ENCODE measurements at regions not wholly inside any gene's neighbourhood (a gene's known extent, or its start where the extent isn't known, plus 50 kb on each side); places are given as distances from the start of the nearest gene placed in this dataset.

DNA sequence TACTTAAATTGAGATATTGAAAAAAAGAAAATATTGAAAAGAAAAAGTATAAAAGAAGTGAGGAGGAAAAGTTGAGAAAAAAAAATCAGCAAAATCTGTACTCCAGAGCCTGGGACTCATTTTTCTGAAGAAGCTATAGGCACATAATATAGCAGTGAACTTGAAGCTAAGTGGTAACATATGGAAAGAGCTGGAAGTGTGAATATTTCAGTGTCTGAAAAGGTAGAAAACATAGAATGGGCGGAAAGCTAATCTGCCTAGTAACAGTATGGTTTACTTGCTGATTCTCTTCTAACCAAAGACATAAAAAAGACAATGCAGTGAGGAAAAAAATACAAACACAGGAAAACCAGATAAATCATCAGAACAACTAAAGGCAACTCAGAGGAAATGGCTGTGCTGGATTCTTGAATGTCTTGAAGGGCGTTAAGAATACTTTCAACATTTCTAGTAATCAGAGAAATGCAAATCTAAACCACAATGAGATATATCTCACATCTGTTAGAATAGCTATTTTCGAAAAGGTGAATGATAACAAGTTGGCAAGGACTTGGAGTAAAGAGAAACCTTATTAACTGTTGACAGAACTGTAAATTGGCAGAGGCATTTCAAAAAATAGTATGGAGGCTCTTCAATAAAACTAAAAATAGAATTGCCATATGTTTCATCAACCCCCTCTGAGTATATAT, 784.6 kb downstream of the LRFN5 start:
- DNase-seq, result peak in 1 of 2 donors; percentile 13

DNA sequence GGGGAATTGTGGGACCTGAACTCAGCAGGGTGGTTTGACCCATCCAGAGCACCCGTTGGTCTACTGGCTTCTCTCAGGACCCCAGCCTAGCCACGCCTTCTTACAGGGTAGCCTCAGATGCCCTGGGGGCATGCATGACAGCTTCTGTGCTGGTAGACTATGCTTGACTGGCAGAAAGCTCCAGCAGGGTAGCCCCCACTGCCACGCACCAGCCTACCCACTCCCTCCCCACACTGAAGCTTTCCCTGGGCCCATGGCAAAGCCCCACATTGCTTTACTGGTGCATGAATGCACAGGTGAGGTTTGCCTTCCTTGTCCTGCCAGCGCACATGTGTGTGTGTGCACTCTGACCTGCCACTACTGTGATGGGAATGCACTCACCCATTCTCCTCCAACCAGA, 772.2 kb downstream of the LRFN5 start:
- no peak for DNase-seq

DNA sequence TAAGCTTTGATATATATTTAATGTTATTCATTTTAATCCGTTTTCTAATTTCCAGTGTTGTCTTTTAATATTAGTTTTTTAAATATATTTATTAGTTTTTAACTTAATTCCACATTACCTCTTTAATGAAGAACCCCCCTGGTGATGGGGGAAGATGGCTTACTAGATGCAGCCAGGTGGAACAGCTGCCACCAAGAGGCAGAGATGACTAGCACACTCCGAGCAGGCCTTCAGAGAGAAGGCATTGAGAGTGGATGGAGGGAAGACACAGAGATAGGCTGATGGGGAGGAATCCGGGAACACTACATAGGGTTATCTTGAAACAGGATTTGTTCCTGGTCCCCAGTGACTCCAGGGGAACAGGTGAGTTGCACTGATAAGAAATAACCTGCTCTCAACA, 771.6 kb downstream of the LRFN5 start:
- no peak for DNase-seq

DNA sequence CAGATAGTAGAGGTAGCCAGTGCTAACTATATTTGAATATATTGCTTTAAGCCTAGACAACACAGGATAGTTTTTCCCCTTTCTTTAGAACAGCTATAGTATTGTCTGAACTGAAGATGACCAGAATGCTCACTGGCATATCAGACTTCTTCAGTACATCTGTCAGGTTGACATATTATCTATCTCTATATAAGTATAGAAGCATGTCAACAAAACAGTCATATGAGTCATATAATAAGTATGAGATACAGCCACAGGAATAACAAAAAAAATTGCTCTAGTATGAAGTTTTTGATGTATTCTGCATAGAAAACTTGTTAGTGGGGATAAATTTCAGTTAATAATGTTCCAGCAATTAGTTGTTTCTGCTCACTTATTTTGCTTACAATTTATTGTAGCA, 767.7 kb downstream of the LRFN5 start:
- no peak for DNase-seq

DNA sequence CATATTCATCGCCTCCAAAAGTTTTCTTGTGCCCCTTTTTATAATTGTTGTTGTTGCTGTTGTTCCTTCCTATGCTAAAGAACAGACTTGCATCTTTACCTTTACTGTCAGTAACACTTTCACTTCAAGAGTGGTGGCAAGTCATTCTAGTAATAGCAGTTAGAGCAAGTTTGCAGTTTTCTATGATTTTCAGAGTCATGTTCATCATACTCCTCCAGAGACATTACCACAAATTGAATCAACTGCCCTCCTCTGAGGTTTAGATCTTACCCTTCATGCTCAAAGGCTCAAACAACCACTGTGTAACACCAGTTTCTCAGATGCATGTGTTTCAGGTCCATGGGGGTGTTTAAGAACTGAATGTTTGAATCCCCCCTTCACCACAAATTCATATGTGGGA, 763.4 kb downstream of the LRFN5 start:
- DNase-seq, result no peak

DNA sequence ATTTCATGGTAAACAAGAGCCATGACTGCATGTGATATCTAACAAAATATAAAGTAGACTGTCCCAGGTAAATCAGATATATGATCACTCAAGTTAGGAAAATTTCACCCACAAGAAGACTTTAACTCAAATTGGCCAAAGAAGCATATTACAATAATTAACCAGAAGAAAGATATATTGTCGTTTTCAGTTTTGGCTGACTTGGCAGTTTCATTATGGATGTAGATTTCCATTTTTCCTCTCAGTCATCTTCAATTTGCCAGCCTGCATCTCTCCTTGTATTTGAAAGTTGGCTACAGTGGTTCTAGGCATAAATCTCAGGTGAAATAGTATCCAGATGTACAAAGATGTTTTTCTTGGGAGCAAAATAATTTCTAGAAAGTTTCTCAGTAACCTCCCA, 761.6 kb downstream of the LRFN5 start:
- no peak for DNase-seq

DNA sequence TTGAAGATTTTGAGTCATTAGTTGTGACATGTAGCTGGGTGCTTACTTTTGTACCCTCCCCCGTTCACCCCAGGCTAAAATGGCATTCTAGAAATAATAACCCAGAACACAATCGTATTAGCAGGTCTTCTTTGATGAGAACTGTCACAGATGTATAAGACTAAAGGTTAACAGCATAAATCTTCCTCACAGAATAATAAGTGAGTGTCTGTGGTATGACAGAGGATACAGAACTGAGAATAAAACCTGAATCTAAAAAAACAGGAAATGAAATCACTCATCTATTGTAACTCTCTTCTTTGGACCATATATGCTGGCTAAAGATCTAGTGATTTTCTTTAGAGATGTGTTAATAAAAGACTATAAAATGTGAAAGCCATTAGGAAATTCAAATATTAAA, 746.6 kb downstream of the LRFN5 start:
- DNase-seq, result no peak

DNA sequence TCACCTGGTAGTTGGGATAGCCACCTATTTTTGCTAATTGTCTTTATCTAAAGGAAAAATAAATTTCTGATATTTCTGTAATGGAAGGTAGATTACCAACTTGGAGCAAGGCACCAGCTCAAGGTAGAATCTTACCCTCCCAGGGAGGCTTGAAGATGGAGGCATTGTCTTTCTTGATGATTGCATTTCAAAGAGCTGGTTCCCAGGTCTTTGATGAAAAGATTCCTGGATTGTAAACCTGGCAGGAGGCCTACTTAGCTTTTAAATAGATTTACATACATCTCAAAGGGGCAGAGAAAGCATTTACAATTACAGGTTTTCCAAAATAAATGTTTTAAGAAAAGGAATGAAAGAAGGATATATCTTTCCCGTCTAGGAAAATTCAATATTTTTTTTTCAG, 729.2 kb downstream of the LRFN5 start:
- no peak for DNase-seq

DNA sequence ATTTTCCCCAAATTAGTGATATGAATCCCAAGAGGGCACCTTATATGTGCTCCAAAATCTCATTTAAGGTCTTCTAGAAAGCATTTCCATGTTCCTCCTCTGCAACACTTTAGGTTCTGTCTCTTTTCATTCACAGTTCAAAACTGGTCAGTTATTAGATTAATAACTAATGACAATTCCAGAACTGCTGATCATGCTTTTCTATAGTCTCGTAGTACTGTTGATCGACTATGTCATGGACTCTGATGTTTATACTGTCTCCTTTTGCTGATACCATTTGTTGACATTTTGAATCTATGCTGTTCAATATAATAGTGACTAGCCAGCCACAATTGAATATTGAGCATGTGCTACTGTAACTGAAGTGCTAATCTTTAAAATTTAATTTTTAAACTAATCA, 728.3 kb downstream of the LRFN5 start:
- DNase-seq, result no peak

DNA sequence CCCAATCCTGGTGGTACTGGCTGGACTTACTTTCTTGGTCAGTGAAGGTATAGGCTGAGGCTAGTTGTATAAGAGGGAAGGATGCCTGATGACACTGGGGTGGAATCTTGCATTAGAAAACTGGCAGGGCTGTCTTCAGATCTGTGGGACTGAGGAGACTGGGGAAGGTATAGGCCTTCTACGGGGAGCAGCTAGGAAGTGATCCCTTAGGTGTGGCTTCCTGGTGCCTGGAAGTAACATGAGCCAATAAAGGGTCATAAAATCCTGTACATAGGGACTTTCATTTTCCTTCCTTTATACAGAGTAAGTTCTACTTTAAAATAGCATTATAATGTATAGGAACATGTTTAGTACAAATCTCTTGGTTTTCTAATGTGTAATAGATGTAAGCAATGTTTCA, 716.8 kb downstream of the LRFN5 start:
- no peak for DNase-seq

DNA sequence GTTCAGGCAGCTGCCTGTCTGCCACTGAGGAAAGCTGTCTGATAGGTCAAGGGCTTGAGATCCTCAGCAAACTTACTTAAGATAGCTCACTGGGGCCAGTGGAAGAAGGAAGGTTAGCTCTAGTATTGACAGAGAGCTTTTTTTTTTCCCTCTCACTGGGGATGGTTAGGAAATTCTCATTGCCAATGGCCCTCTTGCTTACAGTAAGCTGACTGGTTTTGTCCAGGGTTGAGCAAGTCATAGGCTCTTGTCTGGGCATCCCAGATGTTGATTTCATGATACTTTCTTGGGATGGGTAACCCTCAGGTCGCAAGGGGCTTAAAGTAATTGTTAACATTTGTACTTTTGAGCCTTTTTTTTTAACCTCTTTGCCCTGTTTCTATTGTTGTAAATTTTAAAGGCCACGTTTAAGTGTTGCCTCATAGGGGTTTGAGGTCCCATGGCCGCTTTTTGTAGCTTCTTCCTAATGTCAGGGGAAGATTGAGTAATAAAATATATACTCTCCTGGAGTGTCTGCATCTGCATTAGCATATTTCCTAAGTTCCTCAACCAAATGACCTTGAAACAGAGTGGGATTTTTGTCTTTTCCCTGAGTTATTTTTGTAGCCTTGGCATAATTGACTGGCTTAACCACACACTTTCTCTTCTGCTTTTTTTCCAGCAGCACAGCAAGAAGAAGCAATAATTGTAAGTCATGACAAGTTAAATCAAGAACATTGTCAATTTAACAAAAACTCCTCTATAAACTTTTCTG, 716.0 kb downstream of the LRFN5 start:
- DNase-seq, result no peak

DNA sequence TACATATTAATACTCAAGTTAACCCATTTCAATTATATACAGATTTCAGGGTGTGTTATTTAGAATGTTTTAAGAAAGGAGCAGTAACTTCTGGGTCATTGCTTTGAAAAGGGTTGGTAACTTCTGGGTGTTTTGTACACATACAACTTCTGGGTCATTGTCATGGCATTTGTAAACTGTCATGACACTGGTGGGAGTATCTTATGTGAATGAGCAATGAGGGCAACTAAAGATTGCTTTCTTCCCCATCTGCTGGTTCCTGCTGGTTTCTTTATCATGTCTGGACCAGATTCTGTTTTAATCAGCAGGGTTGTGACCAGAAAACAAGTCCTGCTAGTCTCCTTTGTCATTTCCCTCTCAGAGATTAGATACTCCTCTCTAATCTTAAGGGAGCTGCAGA, 713.3 kb downstream of the LRFN5 start:
- no peak for DNase-seq

DNA sequence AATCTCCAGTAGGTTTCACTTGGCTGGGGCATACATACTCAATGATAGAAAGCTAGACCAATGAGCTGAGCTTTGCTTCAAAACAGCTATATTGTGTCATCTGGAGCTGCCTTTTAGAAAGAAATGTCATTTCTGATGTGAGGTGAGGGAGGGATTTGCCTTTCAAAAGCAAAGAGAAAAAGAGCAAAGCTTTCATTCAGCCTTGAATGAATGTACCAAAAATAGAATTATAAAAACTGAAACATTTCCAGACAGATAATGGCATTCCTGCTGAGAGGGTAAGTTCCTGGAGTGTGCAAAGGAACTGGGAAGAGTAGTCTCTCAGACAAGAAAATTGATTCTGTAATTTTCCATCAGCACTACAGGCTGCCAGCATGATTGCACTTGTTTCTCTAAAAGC, 710.0 kb downstream of the LRFN5 start:
- no peak for DNase-seq

DNA sequence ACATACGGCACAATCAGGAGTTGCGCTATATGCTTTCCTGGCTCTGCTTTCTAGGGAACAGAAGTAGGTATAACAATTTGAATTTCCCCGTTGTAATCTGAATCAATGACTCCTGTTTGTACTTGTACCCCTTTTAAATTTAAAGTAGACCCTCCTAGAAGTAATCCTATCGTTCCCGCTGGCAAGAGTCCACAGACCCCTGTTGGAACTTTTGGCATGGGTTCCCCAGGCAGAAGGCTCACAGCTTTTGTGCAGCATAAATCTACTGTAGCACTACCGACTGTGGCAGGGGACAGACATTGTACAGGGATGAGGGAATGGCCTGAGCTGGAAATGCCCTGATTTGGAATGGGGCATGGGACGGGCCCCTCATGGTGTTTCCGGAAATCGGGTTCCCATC, 705.2 kb downstream of the LRFN5 start:
- no peak for DNase-seq

DNA sequence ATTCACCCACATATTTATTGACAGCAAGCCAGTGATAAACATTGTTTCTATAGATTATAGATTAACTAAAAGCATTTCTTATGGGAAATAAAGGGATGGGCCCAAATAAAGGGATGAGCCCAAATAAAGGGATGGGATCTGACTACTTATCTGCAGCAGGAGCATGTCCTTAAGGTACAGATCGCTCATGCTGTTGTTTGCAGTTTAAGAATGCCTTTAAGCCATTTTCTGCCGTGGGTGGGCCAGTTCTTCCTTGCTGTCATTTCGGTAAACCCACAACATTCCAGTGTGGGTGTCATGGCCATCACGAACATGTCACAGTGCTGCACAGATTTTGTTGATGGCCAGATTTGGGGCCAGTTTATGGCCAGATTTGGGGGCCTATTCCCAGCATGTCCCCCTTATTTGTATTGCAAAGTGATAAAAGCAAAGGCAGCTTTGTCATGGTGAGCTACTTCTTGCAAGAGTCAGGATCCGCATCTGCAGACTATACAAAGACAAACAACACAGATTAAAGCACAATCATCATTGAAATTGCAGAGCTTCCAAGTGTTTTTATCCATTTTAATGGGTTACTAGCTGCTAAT, 700.7 kb downstream of the LRFN5 start:
- DNase-seq, result no peak

DNA sequence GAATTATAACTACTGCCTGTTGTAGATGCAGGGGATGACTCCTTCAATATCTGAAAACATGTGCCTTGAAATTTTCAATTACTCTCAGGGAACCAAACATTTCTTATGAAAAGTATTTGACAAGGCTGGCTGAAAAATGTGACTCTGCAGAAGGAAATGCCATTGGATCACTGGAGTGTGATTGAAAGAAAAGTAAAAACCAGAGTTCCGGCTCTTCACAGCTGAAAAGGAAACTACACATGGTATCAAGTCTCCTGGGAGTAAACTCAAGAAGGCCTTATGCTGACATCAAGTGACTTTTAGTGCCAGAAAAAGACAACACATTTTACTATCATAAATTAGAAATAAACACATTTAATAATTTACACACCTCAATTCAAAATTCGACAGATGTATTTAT, 693.0 kb downstream of the LRFN5 start:
- DNase-seq, result no peak

DNA sequence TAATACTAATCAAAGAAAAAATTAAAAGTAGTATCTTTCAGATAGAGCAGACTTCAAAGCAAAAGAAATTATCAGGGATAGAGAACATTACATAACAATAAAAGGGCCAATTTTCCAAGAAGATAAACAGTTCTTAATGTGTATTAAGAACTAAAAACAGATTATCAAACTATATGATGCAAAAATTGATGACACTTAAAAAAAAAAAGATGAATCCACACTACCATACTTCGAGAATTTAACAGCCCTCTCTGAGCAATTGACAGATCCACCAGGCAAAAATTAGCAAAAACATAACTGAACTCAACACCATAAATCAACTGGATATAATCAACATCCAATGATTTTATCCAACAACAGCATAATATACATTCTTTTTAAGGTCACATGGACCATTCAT, 686.5 kb downstream of the LRFN5 start:
- DNase-seq, result no peak

DNA sequence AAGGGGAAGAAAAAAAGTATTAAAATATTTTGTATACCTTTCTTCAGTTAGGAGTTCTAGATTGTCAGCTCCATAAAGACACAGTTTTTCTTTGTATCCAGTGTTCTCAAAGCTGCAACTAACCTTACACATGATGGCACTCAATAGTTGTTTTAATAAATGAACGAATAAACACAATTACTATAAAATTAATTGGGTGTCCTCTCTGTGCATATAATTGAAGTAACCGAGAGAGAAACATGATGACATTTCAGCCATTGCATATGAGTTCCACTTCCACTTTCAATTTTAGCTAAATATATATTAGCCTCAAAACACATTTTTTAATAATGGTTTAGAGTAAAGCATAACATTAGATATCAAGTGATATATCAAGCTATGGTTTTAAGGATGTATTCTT, 671.2 kb downstream of the LRFN5 start:
- DNase-seq, result no peak

DNA sequence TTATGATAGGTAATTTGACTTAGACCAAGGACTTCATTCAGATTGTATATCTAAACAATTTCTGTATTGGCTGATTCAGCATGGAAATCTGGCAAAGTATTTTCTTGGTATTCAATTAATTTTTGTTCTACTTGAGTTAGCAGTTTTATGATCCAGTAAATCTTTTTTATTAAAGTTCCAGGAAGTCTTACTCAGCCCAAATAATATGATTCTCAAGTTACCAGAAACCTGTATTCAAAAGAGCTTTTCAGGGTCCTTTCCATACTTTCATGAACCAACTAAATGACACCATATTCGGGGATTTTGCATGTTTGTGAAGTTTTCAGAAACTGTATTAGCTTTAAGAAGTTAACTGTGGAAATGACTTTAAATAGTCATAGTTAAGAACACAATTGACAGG, 662.6 kb downstream of the LRFN5 start:
- DNase-seq, result no peak

DNA sequence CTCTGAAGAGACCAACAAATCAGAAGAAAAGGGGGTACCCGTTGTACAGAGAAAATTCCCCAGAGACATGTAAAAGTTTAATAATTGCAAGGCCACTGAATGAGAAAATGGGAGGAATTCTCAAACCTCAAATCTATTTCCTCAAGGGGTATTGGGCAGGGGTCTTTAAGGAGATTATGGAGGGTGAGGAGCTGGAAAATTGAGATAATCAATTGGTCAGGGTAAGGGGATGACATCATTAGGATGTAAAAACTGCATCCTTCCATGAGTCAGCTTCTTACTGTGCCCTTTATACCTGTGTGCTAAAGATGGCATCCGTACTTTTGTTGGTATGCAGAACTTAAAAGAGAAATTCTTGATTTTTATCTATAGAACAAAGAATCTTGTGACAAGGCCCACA, 641.5 kb downstream of the LRFN5 start:
- DNase-seq, result no peak

DNA sequence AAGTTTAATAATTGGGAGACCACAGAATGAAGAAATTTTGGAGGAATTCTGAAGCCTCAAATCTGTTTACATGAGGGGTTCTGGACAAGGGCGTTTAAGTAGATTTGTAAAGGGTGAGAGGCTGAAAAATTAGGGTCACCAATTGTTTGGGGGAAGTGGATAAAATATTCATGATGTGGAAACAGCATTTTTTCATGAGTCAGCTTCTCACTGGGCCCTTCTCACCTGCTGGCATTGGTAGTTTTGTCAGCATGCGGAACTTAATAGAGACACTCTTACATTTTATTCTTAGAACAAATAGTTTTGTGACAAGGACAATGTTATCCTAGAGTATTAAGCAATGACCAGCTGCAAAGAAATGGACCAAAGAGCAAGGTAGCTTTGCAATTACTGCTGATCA, 634.4 kb downstream of the LRFN5 start:
- DNase-seq, result no peak

DNA sequence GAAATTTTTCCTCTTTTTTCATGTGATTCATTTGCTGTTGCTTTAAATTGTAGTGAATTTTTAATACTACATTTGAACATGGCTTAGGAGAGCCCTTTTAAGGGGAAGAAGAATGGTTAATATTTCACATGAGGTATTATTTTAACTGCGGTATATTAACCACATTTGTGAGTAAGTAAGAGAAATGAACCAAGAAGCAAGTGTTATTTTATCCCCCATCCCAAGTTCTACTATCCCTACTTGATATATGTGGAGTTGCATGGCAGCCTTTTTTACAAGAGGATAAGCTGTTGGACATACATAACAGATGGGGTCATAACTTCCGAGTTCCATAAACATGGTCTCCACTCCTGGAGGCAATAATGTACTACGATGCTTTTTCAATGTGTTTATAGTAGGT, 623.3 kb downstream of the LRFN5 start:
- DNase-seq, result no peak

DNA sequence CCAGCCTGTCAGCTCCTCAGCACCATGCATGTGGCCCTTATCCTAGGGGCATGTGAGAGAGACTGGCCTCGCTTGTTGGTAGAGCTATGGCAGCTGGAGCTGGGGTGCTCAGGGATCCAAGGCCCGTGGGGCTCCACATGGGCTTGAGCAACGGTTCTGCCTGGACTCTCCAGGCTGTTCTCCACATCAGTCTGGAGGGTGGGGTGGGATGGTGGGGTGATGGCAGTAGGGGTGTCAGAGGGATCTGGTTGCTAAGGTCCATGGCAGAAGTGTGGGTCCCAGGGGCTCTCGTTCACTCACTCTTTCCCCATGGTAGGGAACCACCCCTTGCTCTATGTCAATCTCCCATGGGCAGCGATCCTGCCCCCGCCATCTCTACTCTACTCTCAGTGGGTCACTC, 622.6 kb downstream of the LRFN5 start:
- no peak for DNase-seq

DNA sequence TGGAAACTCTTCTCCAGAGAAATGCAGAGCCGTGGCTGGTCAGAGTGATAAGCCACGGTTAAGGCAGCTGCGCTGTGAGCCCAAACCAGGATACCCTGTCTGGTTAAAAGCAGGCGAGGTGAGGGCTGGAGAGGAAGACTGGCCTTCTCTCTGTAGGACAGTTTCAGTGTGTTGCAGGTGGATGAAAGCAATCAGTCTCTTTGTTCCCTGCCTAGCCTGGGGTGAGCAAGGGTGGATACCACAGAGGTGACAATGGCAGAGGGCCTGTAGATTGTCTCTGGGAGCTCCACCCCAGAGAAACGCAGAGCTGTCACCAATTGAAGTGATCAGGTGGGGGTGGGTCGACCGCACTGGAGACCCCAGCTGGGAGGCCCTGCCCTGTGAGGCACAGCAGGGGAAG, 621.9 kb downstream of the LRFN5 start:
- no peak for DNase-seq
